ENCODE measurements at regions not wholly inside any gene's neighbourhood (a gene's known extent, or its start where the extent isn't known, plus 50 kb on each side); places are given as distances from the start of the nearest gene placed in this dataset.

GRCh38 chr20:19017104-19017690 is 195.2 kb upstream of the SLC24A3 start:
- TF ChIP-seq, protein P1, sequence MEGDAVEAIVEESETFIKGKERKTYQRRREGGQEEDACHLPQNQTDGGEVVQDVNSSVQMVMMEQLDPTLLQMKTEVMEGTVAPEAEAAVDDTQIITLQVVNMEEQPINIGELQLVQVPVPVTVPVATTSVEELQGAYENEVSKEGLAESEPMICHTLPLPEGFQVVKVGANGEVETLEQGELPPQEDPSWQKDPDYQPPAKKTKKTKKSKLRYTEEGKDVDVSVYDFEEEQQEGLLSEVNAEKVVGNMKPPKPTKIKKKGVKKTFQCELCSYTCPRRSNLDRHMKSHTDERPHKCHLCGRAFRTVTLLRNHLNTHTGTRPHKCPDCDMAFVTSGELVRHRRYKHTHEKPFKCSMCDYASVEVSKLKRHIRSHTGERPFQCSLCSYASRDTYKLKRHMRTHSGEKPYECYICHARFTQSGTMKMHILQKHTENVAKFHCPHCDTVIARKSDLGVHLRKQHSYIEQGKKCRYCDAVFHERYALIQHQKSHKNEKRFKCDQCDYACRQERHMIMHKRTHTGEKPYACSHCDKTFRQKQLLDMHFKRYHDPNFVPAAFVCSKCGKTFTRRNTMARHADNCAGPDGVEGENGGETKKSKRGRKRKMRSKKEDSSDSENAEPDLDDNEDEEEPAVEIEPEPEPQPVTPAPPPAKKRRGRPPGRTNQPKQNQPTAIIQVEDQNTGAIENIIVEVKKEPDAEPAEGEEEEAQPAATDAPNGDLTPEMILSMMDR (IDR thresholded peaks at IDR 0.05 in 2 of 3, conservative IDR thresholded peaks at IDR 0.05 in 1 of 3; ENCODE audit: borderline replicate concordance in 1 of 3, insufficient read depth in 1 of 3, low read depth in 2 of 3, low read length in 2 of 3) = no peak
- TF ChIP-seq SP1 (IDR thresholded peaks at IDR 0.05; ENCODE audit: low read depth) = no peak
- no peak for TF ChIP-seq TCF7L2 (IDR thresholded peaks at IDR 0.05; ENCODE audit: borderline replicate concordance, extremely low read depth, insufficient read depth, insufficient read length)
- TF ChIP-seq EZH2 (IDR thresholded peaks at IDR 0.05) = no peak
- no peak for TF ChIP-seq POLR2A (IDR thresholded peaks at IDR 0.05; ENCODE audit: borderline replicate concordance, extremely low read depth, insufficient read depth, insufficient read length)
- TF ChIP-seq YY1 (IDR thresholded peaks at IDR 0.05; ENCODE audit: extremely low read depth, insufficient replicate concordance, low read depth, low read length) = no peak
- no peak for TF ChIP-seq EGR1 (IDR thresholded peaks at IDR 0.05; ENCODE audit: low read depth)
- TF ChIP-seq SIN3A (IDR thresholded peaks at IDR 0.05; ENCODE audit: low read depth) = no peak
- no peak for TF ChIP-seq MAX (IDR thresholded peaks at IDR 0.05)
- TF ChIP-seq POLR2AphosphoS5 (IDR thresholded peaks at IDR 0.05; ENCODE audit: low read depth, low read length) = no peak
